ENCODE measurements at regions not wholly inside any gene's neighbourhood (a gene's known extent, or its start where the extent isn't known, plus 50 kb on each side); places are given as distances from the start of the nearest gene placed in this dataset.
A peak's percentile ranks its signal among the peaks of the same experiment; 100 is the strongest.
"Not testable (repeated sequence)": the region's sequence is repeated elsewhere in the genome, so short reads cannot be mapped to it uniquely, and the experiment has no call there.

DNA sequence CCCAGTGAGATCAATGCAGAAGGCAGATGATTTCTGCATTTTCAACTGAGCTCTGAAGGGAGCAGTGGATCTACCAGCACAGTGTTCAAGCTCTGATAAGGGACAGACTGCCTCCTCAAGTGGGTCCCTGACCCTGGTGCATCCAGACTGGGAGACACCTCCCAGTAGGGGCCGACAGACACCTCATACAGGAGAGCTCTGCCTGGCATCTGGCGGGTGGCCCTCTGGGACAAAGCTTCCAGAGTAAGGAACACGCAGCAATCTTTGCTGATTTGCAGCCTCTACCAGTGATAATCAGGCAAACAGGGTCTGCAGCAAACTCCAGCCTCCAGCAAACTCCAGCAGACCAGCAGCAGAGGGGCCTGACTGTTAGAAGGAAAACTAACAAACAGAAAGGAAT is 152.9 kb upstream of the CCDC196 start:
- DNase-seq (ENCODE audit: extremely low read depth in 1 of 11, low read depth in 9 of 11, low spot score in 4 of 11), result not testable (repeated sequence)

DNA sequence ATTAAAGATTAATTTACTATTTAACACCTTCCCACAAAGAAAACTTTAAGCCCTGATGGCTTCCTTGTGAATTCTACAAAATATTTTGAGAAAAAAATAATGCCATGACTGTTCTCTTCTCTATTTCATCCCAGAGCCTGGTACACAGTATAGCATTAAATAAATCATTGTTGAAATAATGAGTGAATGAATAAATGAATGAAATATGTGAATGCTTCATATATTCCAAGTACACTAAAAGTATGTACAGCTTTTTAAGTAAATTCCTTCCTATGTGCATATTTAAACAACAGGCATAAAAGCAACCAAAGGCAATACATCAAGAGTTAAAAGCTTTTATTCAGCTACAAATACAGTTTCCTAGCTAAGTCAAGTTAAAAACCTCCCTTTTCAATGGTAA is 144.9 kb upstream of the CCDC196 start:
- DNase-seq (ENCODE audit: extremely low read depth in 1 of 11, low read depth in 9 of 11, low spot score in 4 of 11), result no peak

DNA sequence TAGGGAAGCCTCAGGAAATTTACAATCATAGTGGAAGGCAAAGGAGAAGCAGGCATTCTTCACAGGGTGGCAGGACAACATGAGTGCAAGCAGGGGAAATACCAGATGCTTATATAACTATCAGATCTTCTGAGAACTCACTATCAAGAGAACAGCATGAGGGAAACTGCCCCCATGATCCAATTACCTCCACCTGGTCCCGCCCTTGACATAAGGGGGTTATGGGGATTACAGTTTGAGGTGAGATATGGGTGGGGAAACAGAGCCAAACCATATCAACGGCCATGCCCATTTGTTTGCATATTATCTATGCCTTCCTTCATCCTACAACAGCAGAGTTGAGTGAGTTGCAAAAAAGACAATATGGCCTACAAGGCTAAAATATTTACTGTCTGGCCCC is 140.2 kb upstream of the CCDC196 start:
- DNase-seq (ENCODE audit: extremely low read depth in 1 of 11, low read depth in 9 of 11, low spot score in 4 of 11), result no peak

DNA sequence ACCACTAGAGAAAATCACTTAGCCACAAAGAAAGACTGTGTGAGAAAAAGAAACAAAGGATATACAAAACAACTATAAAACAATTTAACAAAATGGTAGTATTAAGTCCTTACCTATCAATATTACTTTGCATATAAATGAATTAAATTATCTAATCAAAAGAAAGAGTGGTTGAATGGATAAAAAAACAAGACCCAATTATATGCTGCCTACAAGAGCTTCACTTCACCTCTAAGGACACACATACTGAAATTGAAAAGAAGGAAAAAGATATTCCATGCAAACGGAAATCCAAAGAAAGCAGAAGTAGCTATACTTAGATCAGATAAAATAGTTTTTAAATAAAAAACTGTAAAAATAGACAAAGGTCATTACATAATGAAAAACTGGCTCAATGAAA is 134.9 kb upstream of the CCDC196 start:
- no peak for DNase-seq (ENCODE audit: extremely low read depth in 1 of 11, low read depth in 9 of 11, low spot score in 4 of 11)

DNA sequence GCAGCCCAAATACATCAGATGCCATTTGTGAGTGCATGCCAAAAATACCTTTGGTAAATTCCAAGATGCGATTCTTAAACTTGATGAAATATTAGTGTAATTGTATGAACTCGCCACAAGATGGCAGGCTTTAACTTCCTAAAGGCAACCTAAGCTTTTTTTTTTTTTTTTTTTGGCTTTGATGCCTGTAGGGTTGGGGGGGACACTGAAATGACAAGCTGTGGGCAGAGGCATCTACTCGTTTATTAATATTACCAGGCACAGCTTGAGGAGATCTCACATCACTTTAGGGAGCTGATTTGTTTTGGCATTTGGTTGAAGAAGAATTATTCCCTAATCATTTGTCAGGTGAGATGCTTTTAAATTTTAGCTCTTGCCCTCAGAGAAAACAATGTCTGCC is 126.7 kb upstream of the CCDC196 start:
- peak in 10 of 11 donors; percentile 19 to 61 (median 36) for DNase-seq (ENCODE audit: extremely low read depth in 1 of 11, low read depth in 9 of 11, low spot score in 4 of 11)

DNA sequence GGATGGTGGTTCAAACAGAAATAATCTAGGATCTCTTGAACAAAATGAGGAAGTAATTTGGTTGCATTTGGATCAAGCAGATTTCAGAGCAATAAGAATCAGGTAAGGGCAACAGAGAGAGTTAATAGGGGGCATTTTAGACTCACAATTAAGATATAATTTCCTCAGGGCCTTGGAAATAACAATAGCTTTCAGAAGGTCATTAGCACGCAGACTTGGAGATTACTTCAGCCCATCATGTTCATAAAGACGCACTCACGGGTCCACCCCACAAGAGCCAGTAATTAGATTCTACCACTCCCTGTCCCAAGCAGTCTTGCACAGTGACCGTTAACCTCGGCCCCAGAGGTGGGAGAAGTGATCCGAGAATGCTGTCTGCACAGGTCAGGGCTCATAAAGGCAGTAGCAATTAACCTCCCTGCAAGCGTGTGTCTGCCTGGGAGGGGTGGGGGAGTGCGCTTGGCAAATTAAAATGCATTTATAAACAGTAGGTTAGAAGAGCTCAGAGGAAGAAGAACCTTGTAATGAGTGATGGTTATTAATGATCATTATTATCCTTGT is 125.7 kb upstream of the CCDC196 start:
- DNase-seq (ENCODE audit: extremely low read depth in 1 of 11, low read depth in 9 of 11, low spot score in 4 of 11), result peak in 5 of 11 donors; percentile 16 to 57 (median 28)

DNA sequence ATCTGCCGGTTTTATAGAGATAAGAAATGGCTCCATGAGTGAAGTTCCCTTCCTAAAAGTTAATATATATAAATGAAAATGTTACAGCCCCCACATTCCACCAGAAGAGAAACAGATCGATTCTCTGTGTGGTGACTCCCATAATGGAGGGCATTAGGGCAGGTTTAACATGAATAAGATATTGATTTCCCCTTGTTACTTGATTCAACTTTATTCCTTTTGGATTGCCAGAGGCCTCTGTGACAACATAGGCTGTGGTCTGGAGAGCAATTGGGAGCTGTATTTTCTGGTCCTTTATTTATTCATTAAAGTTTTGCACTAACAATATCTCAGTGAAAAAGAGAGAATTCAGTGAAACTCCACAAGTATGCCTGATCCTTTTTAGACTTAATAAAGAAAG is 125.2 kb upstream of the CCDC196 start:
- no peak for DNase-seq (ENCODE audit: extremely low read depth in 1 of 11, low read depth in 9 of 11, low spot score in 4 of 11)

DNA sequence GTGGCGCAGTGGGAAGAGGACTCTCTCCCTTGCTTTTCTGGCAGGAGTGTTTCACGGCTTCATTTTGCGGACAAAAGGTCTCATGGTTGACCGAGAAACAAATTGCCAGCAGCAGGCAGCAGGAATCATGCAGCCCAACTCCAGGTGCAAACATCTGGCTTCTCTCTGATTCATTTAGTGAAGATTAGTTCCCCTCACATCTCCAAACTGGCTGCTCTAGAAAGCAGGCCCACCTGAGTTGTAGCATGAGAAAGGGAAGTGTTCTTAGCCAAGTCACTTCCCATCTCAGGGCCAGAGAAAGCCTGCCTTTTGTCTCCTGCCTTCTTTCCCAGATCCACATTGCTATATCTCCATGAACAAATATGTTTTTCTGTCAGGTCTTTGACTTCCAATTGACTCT is 120.8 kb upstream of the CCDC196 start:
- no peak for DNase-seq (ENCODE audit: extremely low read depth in 1 of 11, low read depth in 9 of 11, low spot score in 4 of 11)

DNA sequence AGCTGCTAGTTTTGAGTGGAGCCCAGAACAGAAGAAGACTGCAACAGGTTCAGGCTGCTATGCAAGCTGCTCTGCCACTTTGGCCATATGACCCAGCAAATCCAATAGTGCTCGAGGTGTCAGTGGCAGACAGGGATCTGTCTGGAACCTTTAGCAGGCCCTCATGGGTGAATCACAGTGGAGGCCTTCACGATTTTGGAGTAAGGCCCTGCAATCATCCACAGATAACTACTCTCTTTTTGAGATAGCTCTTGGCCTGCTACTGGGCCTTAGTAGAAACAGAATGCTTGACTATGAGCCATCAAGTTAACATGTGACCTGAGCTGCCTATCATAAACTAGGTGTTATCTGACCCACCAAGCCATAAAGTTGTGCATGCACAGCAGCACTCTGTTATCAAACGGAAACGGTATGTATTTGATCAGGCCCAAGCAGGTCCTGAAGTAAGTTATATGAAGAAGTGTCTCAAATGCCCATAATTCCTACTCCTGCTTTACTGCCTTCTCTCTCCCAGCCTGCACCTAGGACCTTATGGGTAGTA is 116.9 kb upstream of the CCDC196 start:
- no peak for DNase-seq (ENCODE audit: extremely low read depth in 1 of 11, low read depth in 9 of 11, low spot score in 4 of 11)

DNA sequence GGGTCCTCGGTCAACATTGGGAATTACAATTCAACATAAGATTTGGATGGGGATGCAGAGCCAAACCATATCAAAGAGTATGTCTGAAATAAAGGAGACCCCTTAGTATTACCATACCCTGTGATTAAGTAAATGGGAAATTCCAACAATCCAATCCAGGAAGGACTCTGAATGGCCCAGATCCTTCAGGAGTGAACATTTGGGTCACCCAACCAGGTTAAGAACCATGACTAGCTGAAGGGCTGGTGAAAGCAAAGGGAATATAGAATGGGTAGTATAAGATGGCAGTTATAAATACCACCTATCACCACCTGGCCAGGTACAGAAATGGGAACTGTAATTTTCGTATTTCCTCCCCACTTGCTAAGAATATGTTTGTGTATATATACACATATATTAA is 114.4 kb upstream of the CCDC196 start:
- DNase-seq (ENCODE audit: extremely low read depth in 1 of 11, low read depth in 9 of 11, low spot score in 4 of 11), result no peak

DNA sequence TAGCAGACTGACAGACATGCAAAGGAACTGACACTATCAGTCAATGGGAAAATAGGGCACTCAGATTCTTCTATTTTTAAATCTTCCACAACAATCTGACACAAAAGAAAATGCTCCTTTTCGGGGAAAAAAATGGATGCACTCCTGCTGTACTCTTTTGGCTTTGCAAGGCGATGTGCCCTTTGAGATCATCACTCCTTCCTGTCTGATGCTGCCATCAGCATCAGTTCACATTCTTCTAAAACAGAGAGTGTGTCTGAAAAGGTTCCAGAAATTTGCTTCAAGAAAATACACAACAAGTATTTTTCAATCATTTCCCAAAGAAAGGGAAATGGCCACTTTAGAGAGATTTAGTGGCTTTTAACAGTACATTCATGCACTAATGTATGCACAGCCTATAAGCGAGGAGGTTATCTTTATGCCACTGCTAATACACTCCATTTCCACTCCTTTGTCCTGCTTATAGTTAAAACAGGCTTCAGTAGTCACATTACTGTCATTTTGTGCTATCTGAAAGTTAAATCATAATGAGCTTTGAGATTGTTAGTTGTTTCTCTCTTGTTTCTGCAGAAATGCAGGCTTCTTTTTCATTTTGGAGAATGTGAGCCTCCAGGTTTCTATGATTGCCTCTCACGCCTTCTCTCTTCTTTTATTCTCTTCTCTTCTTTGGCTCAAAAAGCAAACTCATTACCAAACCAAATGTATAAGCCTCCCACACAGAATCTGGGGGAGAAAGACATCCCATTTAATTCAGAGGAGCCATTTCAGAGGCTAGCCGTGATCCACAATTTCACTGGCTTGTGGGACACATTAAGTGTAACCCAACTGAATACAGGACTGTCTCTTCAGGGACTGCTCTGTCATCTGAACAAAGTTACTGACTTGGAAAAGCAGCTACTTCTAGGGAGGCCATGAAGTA is 110.9 kb upstream of the CCDC196 start:
- no peak for DNase-seq (ENCODE audit: extremely low read depth in 1 of 11, low read depth in 9 of 11, low spot score in 4 of 11)

DNA sequence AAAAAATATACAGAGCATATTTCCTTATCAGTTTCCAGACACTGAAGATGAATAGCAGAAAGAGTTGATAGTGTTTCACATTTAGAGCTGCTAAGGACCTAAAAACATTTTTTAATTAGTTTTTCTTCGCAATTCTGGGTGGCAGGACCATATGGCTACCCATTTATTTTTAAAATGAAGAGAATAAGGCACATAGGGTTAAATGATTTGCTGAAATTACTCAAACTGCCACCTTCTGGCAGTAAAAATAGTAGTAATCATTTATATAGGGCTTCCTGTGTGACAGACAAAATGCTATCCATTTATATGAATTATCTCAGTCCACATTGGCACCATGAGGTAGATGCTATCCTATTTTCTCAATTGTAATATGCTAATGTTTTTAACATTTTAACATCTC is 108.6 kb upstream of the CCDC196 start:
- no peak for DNase-seq (ENCODE audit: extremely low read depth in 1 of 11, low read depth in 9 of 11, low spot score in 4 of 11)

DNA sequence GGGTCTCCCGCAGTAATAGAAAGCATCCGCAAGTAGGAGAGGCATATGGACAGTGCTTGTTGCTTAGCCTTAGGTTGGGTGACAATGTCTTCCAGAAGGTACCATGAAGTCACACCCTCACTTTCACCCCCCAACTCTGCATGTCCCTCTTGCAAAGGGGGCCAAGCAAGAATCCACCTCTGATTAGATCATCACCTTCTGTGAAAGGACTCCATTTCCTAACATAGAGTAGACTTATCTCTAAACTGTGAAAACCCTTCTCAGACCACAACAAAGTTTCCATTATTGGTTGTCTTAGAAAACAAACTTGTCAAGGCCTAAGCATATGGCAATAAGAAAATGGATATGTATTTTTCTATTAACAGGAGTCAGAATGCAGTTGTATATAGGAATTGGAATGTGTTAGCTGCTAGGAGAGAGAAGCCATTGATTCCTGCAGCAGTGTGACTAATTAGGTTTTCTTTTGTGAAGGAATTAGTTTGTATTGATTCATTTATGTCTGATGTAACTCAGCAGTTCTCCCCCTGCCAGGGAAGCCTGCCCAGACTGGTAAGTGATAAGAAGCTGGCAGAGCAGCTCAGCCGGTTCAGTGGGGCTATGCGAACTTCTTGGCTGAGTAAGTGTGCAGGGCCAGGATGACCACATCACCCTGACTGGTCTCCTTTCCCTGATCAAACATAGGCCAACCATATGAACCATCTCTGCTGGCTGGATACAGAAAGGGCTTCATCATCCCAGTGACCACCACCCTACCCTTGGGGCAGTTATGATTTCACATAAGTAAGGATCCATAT is 107.3 kb upstream of the CCDC196 start:
- DNase-seq (ENCODE audit: extremely low read depth in 1 of 11, low read depth in 9 of 11, low spot score in 4 of 11), result no peak

DNA sequence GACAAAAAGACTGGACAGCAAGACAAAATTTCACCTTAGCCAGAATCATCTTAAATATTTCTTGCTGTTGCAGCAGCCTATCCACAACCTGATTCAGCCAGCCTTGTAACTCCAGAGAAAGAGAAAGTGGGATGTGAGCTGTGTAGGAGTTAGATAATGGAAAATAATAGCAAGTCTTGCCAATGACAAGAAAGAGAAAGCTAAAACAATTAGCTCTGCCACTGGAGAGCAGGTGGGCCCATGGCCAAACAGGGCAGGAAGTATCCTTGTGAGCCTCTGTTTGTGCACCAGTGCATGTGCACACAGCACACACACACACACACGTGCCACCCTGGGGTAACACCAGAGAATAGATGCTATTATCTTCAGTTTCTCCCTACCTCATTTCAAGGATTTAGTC is 106.0 kb upstream of the CCDC196 start:
- DNase-seq (ENCODE audit: extremely low read depth in 1 of 11, low read depth in 9 of 11, low spot score in 4 of 11), result no peak

DNA sequence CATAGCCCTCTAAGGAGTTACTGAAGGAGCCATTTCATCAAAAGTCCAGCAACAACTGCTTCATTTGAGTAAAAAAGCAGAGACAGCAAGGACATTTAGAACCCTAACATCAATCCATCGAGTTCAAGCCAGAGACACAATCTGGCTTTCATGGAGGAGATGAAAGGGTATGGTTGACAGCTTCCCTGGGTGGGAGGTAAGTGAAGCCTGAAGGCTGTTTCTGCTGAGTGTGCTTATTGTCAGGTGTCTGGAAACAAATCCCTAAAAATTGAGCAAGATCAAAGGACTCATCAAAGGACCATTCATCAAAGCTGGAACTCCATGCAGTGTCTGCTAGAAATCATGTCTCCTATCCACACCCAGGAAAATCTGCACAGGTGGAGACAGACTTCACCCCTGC is 104.4 kb upstream of the CCDC196 start:
- peak in 1 of 11 donors; percentile 18 for DNase-seq (ENCODE audit: extremely low read depth in 1 of 11, low read depth in 9 of 11, low spot score in 4 of 11)

DNA sequence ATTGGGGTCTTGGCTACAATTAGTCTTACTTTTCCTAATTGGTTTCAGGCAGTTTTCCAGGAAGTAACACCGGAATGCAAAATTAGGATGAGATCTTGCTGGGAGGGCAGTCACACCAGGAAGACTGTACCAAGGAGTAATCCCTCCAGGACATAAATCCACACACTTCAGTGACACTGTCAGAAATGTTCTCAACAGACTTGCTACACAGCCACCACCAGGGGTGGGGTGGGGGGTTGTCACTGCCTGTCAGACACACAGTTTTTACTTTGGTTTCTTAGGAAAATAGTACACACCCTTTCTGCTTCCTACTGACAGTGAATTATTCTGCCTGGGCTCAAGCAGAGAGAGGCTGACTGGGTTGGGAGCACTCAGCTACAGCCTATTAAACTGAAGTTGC is 102.9 kb upstream of the CCDC196 start:
- peak in 1 of 11 donors; percentile 24 for DNase-seq (ENCODE audit: extremely low read depth in 1 of 11, low read depth in 9 of 11, low spot score in 4 of 11)

DNA sequence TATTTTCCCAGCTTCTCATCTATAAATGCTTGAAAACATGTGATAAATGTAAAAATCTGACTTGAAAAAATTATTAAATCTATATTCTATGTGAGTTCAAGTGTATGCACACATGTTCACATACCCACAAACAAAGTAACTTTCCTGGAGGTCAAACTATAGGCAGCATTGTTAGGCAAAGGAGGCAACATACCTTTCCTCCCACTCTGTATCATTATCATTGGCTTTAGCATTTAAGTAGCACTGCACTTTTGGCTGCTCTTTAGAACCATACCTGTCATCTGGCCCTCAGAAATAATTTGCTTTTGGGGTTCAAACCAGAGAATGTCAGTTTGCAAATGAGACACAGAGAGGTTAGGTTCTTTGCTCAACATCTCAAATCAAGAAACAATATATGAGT is 102.4 kb upstream of the CCDC196 start:
- no peak for DNase-seq (ENCODE audit: extremely low read depth in 1 of 11, low read depth in 9 of 11, low spot score in 4 of 11)

DNA sequence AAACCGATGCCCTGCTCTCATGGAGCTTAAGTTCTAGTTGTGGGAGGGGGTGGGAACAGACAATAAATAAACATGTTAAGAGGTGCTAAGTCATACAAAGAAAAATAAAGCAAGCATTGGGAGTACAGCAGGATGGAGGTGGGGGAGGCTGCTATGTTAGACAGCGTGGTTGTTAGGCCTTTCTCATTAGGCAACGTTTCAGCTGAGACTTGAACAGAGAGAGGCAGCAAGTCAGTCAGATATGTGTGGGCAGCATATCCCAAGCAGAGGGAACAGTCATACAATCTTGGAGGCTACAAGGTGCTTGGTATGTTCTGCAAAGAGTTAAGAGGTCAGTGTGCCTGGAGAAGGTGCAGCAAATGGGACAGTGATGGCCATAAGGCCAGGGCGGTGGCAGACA is 97.7 kb upstream of the CCDC196 start:
- no peak for DNase-seq (ENCODE audit: extremely low read depth in 1 of 11, low read depth in 9 of 11, low spot score in 4 of 11)

DNA sequence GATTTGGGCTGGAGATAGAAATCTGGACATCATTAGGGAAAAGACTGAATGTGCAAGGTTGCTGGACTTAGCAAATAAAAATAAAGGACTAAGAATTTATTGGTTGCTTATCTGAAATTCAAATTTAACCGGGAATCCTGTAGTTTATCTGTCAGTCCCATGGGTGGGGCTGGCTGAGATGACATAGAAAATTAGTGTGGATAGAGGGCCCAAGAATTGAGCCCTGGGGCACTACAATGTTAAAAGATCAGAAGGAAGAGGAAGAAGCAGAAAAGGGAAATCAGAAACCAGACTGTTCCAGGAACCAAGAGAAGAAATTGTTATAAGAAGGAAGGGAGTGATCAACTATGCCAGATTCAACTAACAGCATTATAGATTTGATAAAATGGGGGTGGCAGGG is 96.7 kb upstream of the CCDC196 start:
- DNase-seq (ENCODE audit: extremely low read depth in 1 of 11, low read depth in 9 of 11, low spot score in 4 of 11), result no peak

DNA sequence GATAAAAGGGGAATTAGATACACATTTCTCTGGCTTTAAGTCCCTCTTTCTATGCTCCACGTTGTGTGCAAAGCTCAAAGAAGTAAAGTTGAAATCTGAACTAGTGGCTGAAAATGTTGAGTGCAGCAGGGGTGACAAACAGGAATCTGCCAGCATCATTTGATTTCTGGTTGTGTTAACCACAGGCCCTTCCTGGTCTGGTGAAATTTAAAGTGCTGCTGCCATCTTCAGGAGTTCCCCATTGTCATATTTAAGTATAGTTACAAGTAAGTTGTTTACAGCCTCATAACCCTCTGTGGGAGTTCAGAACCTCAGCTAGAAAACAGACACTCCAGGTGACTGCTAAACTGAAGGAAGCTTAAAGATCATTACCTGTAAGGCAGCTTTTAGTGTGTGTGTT is 90.9 kb upstream of the CCDC196 start:
- DNase-seq (ENCODE audit: extremely low read depth in 1 of 11, low read depth in 9 of 11, low spot score in 4 of 11), result no peak

Data from renal cortex interstitium (tissue), 11 donors.